IMR-90 (cell line): ENCODE measurements at regions not wholly inside any gene's neighbourhood (a gene's known extent, or its start where the extent isn't known, plus 50 kb on each side); places are given as distances from the start of the nearest gene placed in this dataset.

ENCODE experiments used
- ATAC-seq: fragments of 200-7000 bp; cut with Tn5 transposase; 2 replicates; pipeline ENCODE4 v1.9.1; 2020; ENCODE audit warnings: low read depth, mild to moderate bottlenecking, moderate library complexity
- BruUV-seq: library from RNA; stranded (reverse); fragments of 400-500 nt; replicated peaks from 2 replicates; lab custom pipeline; 2021; lab: Mats Ljungman, UMichigan
- CTCF ChIA-PET: fragments of 300-600 bp; formaldehyde crosslinking; extraction: SDS; loops from one replicate; lab custom pipeline; 2021; ENCODE audit warnings: antibody characterized with exemption; lab: Yijun Ruan, JAX
- POLR2A ChIA-PET: fragments of 300-600 bp; sonication (Branson Sonifier 250); formaldehyde crosslinking; loops from one replicate; lab custom pipeline; 2022; ENCODE audit warnings: antibody characterized with exemption; ENCODE audit not compliant: unreplicated experiment; lab: Charles Lee
- DNase-seq: peaks from one replicate; pipeline ENCODE4 v3.0.0; 2013
- H2AFZ ChIP-seq: replicated peaks from 2 replicates; pipeline ENCODE3; 2013; ENCODE audit warnings: low read length, mild to moderate bottlenecking; ENCODE audit not compliant: poor library complexity
- H2AK5ac ChIP-seq: 2 replicates; pipeline ENCODE4 v1.6.1; 2013; ENCODE audit warnings: low read depth, low read length, inconsistent platforms
- H2AK9ac ChIP-seq: replicated peaks from 2 replicates; pipeline ENCODE3; 2013; ENCODE audit warnings: mild to moderate bottlenecking, low read depth, low read length, moderate library complexity; ENCODE audit not compliant: poor library complexity
- H2BK120ac ChIP-seq: 2 replicates; pipeline ENCODE4 v1.6.1; 2013; ENCODE audit warnings: low read depth, low read length, inconsistent platforms
- H2BK15ac ChIP-seq: 3 replicates; pipeline ENCODE4 v1.6.1; 2013; ENCODE audit warnings: low read depth, low read length, inconsistent platforms
- H2BK20ac ChIP-seq: 2 replicates; pipeline ENCODE4 v1.6.1; 2013; ENCODE audit warnings: low read depth, mild to moderate bottlenecking, inconsistent platforms, low read length, moderate library complexity
- H2BK5ac ChIP-seq: 2 replicates; pipeline ENCODE4 v1.6.1; 2013; ENCODE audit warnings: mild to moderate bottlenecking, low read depth, low read length, inconsistent platforms; ENCODE audit not compliant: poor library complexity, severe bottlenecking
- H3K14ac ChIP-seq: replicated peaks from 2 replicates; pipeline ENCODE4 v1.6.1; 2013; ENCODE audit warnings: low read depth, low read length, inconsistent platforms
- H3K18ac ChIP-seq: 2 replicates; pipeline ENCODE4 v1.6.1; 2013; ENCODE audit warnings: low read depth, low read length, control low read depth
- H3K23ac ChIP-seq: 2 replicates; pipeline ENCODE4 v1.6.1; 2013; ENCODE audit warnings: low read depth, low read length, inconsistent platforms
- H3K27ac ChIP-seq: 2 replicates; pipeline ENCODE4 v1.5.1; 2013; ENCODE audit warnings: mild to moderate bottlenecking, control low read depth, low read length; ENCODE audit not compliant: insufficient read depth
- H3K27me3 ChIP-seq: 2 replicates; pipeline ENCODE4 v1.6.1; 2013; ENCODE audit warnings: low read length; ENCODE audit not compliant: control insufficient read depth, insufficient read depth
- H3K36me3 ChIP-seq: 2 replicates; pipeline ENCODE4 v1.6.1; 2013; ENCODE audit warnings: low read length, mixed read lengths; ENCODE audit not compliant: control insufficient read depth, insufficient read depth
- H3K4ac ChIP-seq: 2 replicates; pipeline ENCODE4 v1.6.1; 2013; ENCODE audit warnings: low read depth, low read length, inconsistent platforms
- H3K4me1 ChIP-seq: 2 replicates; pipeline ENCODE4 v1.6.1; 2013; ENCODE audit warnings: low read length, mixed read lengths; ENCODE audit not compliant: control insufficient read depth, insufficient read depth
- H3K4me2 ChIP-seq: 2 replicates; pipeline ENCODE4 v1.6.1; 2013; ENCODE audit warnings: low read depth, mild to moderate bottlenecking, control low read depth, low read length, moderate library complexity
- H3K4me3 ChIP-seq: 2 replicates; pipeline ENCODE4 v1.5.1; 2013; ENCODE audit warnings: low read depth, mild to moderate bottlenecking, control low read depth, low read length, moderate library complexity; ENCODE audit not compliant: insufficient read depth
- H3K56ac ChIP-seq: 2 replicates; pipeline ENCODE4 v1.6.1; 2013; ENCODE audit warnings: low read length, inconsistent platforms; ENCODE audit not compliant: insufficient read depth; ENCODE audit errors: extremely low read depth
- H3K79me1 ChIP-seq, 2 experiments: 2 replicates each; pipeline ENCODE4 v1.6.1; 2013; ENCODE audit warnings: low read length in 2 of 2, inconsistent platforms in 1 of 2, low read depth in 1 of 2
- H3K9ac ChIP-seq: 2 replicates; pipeline ENCODE4 v1.6.1; 2013; ENCODE audit warnings: low read depth, low read length, control low read depth
- H3K9me1 ChIP-seq: 2 replicates; pipeline ENCODE4 v1.6.1; 2013; ENCODE audit warnings: low read length, inconsistent platforms; ENCODE audit not compliant: insufficient read depth
- H3K9me3 ChIP-seq: 2 replicates; pipeline ENCODE4 v1.6.1; 2013; ENCODE audit warnings: low read length; ENCODE audit not compliant: control insufficient read depth, insufficient read depth
- H4K20me1 ChIP-seq: 2 replicates; pipeline ENCODE4 v1.6.1; 2013; ENCODE audit warnings: low read length, inconsistent platforms; ENCODE audit not compliant: insufficient read depth
- H4K5ac ChIP-seq: 2 replicates; pipeline ENCODE4 v1.6.1; 2013; ENCODE audit warnings: mild to moderate bottlenecking, low read depth, low read length, control low read depth
- H4K8ac ChIP-seq, 2 experiments: 2 replicates each; pipeline ENCODE4 v1.6.1; 2013; ENCODE audit warnings: low read depth in 2 of 2, low read length in 2 of 2, control low read depth in 1 of 2, inconsistent platforms in 1 of 2
- H4K91ac ChIP-seq: 2 replicates; pipeline ENCODE4 v1.6.1; 2013; ENCODE audit warnings: low read depth, low read length, inconsistent platforms; ENCODE audit not compliant: insufficient read depth
- BHLHE40 ChIP-seq: fragments of 150-350 bp; IDR thresholded peaks from 2 replicates; pipeline ENCODE4 v1.6.1; 2016; ENCODE audit warnings: mild to moderate bottlenecking, low read depth, low read length
- CEBPB ChIP-seq: IDR thresholded peaks from 2 replicates; pipeline ENCODE4 v1.6.1; 2012; ENCODE audit warnings: low read depth, low read length, improper control_type of control experiment
- CHD1 ChIP-seq: IDR thresholded peaks from 2 replicates; pipeline ENCODE4 v1.6.1; 2012; ENCODE audit warnings: low read depth, low read length, improper control_type of control experiment
- ELK1 ChIP-seq: fragments of 150-350 bp; IDR thresholded peaks from 2 replicates; pipeline ENCODE4 v1.6.1; 2016; ENCODE audit warnings: low read depth, mild to moderate bottlenecking, low read length, moderate library complexity, borderline replicate concordance
- FOS ChIP-seq: fragments of 150-350 bp; IDR thresholded peaks from 2 replicates; pipeline ENCODE4 v1.6.1; 2016; ENCODE audit warnings: low read depth, low read length
- MAFK ChIP-seq: IDR thresholded peaks from 2 replicates; pipeline ENCODE4 v1.6.1; 2012; ENCODE audit warnings: low read depth, low read length, improper control_type of control experiment
- MAZ ChIP-seq: IDR thresholded peaks from 2 replicates; pipeline ENCODE4 v1.6.1; 2012; ENCODE audit warnings: low read depth, mild to moderate bottlenecking, low read length, improper control_type of control experiment, moderate library complexity, borderline replicate concordance
- MXI1 ChIP-seq: IDR thresholded peaks from 2 replicates; pipeline ENCODE4 v1.6.1; 2012; ENCODE audit warnings: low read depth, mild to moderate bottlenecking, low read length, moderate library complexity, borderline replicate concordance
- NFE2L2 ChIP-seq: fragments of 150-350 bp; IDR thresholded peaks from 2 replicates; pipeline ENCODE4 v1.6.1; 2016; ENCODE audit warnings: low read depth, mild to moderate bottlenecking, low read length
- POLR2A ChIP-seq: IDR thresholded peaks from 2 replicates; pipeline ENCODE4 v1.6.1; 2012; ENCODE audit warnings: mild to moderate bottlenecking, low read depth, low read length
- RAD21 ChIP-seq: IDR thresholded peaks from 2 replicates; pipeline ENCODE4 v1.6.1; 2012; ENCODE audit warnings: low read length, improper control_type of control experiment
- RCOR1 ChIP-seq: IDR thresholded peaks from 2 replicates; pipeline ENCODE4 v1.6.1; 2012; ENCODE audit warnings: mild to moderate bottlenecking, low read length, improper control_type of control experiment; ENCODE audit not compliant: insufficient replicate concordance
- RFX5 ChIP-seq: IDR thresholded peaks from 2 replicates; pipeline ENCODE4 v1.8.0; 2012; ENCODE audit warnings: low read depth, mild to moderate bottlenecking, low read length, moderate library complexity
- SMC3 ChIP-seq: fragments of 150-350 bp; IDR thresholded peaks from 2 replicates; pipeline ENCODE4 v1.6.1; 2016; ENCODE audit warnings: low read depth, mild to moderate bottlenecking, antibody characterized with exemption, low read length, moderate library complexity
- USF2 ChIP-seq: fragments of 150-350 bp; IDR thresholded peaks from 2 replicates; pipeline ENCODE4 v1.6.1; 2017; ENCODE audit warnings: mild to moderate bottlenecking, antibody characterized with exemption, low read length, low read depth
- dilution Hi-C: fragments of 300-500 bp; cut with HindIII; formaldehyde crosslinking; loops from one replicate; pipeline ENCODE4 v1.14.3; 2018; ENCODE audit warnings: low sequenced_read_pairs; ENCODE audit not compliant: unreplicated experiment
- in situ Hi-C: fragments of 300-500 bp; cut with MboI; formaldehyde crosslinking; loops from 3 replicates; pipeline ENCODE4 v1.14.3; 2019; ENCODE audit warnings: low sequenced_read_pairs, inconsistent platforms, mixed read lengths
- intact Hi-C: fragments of 100-400 bp; cut with micrococcal nuclease; formaldehyde crosslinking; loops from 2 replicates; pipeline ENCODE4 v1.10.0; 2022
- TF ChIP-seq, protein P1 (sequence below): conservative IDR thresholded peaks from 2 replicates; pipeline ENCODE4 v1.5.1; 2012; ENCODE audit warnings: mild to moderate bottlenecking, low read depth, low read length, improper control_type of control experiment

- no peak overlapping the region for H3K4me2 ChIP-seq
- no peak overlapping the region for H2BK5ac ChIP-seq
- POLR2A ChIA-PET = no interaction called here
- no peak overlapping the region for H2BK15ac ChIP-seq
- no peak overlapping the region for H2BK20ac ChIP-seq
- H2AFZ ChIP-seq = no peak overlapping the region
- dilution Hi-C loops = no loop called here
- H3K79me1 ChIP-seq = no peaks in the 10 kb centered on the region
- H2BK120ac ChIP-seq = no peak overlapping the region
- H4K91ac ChIP-seq = no peak overlapping the region
- H3K18ac ChIP-seq = no peak overlapping the region
- no peaks in the 10 kb centered on the region for H4K20me1 ChIP-seq
- peaks cover 16% of the 10 kb centered on the region for H3K9me3 ChIP-seq
- no peaks in the 10 kb centered on the region for H3K9me1 ChIP-seq
- H4K8ac ChIP-seq = no peak overlapping the region
- no peaks in the 10 kb centered on the region for H3K36me3 ChIP-seq
- DNase-seq (no peak), ATAC-seq (no peak)
- H2AK9ac ChIP-seq = no peak overlapping the region
- no peaks in the 10 kb centered on the region for H3K4me1 ChIP-seq
- H4K5ac ChIP-seq = no peak overlapping the region
- intact Hi-C loops = no loop called here
- H3K56ac ChIP-seq = no peak overlapping the region
- TF ChIP-seq, protein P1, sequence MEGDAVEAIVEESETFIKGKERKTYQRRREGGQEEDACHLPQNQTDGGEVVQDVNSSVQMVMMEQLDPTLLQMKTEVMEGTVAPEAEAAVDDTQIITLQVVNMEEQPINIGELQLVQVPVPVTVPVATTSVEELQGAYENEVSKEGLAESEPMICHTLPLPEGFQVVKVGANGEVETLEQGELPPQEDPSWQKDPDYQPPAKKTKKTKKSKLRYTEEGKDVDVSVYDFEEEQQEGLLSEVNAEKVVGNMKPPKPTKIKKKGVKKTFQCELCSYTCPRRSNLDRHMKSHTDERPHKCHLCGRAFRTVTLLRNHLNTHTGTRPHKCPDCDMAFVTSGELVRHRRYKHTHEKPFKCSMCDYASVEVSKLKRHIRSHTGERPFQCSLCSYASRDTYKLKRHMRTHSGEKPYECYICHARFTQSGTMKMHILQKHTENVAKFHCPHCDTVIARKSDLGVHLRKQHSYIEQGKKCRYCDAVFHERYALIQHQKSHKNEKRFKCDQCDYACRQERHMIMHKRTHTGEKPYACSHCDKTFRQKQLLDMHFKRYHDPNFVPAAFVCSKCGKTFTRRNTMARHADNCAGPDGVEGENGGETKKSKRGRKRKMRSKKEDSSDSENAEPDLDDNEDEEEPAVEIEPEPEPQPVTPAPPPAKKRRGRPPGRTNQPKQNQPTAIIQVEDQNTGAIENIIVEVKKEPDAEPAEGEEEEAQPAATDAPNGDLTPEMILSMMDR = no peak
- no peak for TF ChIP-seq FOS
- no peak for TF ChIP-seq ELK1
- no peak for TF ChIP-seq RAD21
- TF ChIP-seq NFE2L2 = no peak
- TF ChIP-seq USF2 = no peak
- TF ChIP-seq BHLHE40 = no peak
- TF ChIP-seq SMC3 = no peak
- TF ChIP-seq MAZ = no peak
- TF ChIP-seq MXI1 = no peak
- no peak for TF ChIP-seq POLR2A
- TF ChIP-seq MAFK = no peak
- TF ChIP-seq CEBPB = no peak
- TF ChIP-seq CHD1 = no peak
- no peak for TF ChIP-seq RFX5
- no peak for TF ChIP-seq RCOR1
- no peak overlapping the region for H3K4me3 ChIP-seq
- no peak overlapping the region for H3K9ac ChIP-seq
- in situ Hi-C loops = no loop called here
- no TSS peak for BruUV-seq
- CTCF ChIA-PET = no interaction called here
- H3K23ac ChIP-seq = no peak overlapping the region
- H3K27me3 ChIP-seq = no peaks in the 10 kb centered on the region
- H3K4ac ChIP-seq = no peak overlapping the region
- H2AK5ac ChIP-seq = no peak overlapping the region
- no peak overlapping the region for H3K14ac ChIP-seq
- H3K27ac ChIP-seq = no peak overlapping the region
Measured at GRCh38 chr1:73789965-73790364, 408.0 kb downstream of the LRRIQ3 start.
